HG03457 (cell line): ENCODE measurements at regions not wholly inside any gene's neighbourhood (a gene's known extent, or its start where the extent isn't known, plus 50 kb on each side); places are given as distances from the start of the nearest gene placed in this dataset.

Source experiments
- ATAC-seq: cut with Tn5 transposase; IDR thresholded peaks from one replicate; pipeline ENCODE4 v1.9.1; 2021; ENCODE audit warnings: moderate number of reproducible peaks; ENCODE audit not compliant: unreplicated experiment

DNA sequence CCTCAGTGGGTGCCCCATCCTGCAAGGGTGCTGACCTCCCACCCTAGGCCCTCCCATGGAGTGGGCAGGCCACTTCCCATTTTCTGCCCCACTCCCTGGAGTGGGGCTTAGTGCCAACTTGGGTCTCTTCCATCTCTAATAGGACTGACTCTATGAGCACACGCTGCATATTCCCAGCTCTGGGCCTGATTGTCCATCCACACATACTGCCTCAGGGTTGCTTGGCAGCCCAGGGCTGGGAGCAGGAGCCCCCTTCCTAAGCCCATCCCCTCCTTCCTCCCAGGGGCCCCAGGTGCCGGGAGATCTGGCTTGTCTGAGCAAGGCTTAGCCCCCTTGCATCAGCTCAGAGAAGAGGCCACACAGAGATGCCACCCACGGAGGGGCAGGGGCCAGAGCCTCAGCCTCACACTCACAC, 55.1 kb downstream of the PJA1 start:
- no peak for ATAC-seq

DNA sequence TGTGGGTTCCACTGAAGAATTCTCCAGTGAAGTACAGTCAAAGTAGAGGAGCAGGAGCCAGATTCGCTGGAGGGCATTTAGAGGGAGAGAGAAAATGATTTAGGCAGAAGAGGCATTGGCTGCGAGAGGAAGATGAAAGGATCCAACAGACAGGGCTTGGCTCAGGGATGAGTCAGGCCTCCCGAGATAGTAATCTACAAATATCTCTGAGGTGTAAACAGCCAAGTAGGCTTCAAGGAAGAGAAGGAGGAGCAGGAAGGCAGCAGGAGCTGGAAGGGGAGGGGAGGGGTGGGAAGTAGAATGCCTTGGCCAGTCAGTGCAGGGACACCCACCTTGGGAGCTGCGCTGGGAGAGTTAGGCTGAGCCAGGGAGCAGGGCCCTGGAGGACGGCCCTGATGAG, 55.5 kb downstream of the PJA1 start:
- no peak for ATAC-seq

DNA sequence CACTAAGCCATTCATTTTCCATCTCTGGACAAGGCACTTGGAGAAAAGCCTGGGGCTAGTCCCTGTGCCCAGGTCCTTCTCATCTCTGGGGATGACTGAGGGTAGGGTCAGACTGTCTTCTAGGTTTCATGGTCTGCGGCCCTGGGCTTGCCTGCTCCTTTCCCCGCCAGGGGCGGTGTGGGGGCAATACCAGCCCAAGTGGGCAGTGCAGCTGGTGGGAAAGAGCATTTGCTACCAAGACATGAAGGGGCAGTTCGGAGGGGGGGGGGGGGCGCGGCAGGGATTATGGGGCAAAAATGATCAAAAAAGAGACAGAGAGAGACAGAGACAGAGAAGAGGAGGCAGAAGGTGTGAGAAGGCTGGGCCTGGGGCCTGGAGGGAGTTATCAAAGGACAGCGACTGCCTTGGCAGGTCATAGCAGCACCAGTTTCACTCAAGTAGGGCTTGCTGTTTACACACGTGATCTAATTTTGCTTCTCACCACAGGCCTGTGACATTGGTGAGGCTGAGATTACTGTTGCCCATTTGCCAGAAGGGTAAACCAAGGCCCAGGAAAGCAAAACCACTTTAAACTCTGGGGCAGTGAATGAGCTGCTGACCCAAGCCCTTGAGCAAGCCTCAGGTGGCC, 56.1 kb downstream of the PJA1 start:
- no peak for ATAC-seq

GRCh38 chrX:69107747-69108401, 57.4 kb downstream of the PJA1 start:
- no peak for ATAC-seq

GRCh38 chrX:69107231-69107739, 58.0 kb downstream of the PJA1 start:
- ATAC-seq = no peak

DNA sequence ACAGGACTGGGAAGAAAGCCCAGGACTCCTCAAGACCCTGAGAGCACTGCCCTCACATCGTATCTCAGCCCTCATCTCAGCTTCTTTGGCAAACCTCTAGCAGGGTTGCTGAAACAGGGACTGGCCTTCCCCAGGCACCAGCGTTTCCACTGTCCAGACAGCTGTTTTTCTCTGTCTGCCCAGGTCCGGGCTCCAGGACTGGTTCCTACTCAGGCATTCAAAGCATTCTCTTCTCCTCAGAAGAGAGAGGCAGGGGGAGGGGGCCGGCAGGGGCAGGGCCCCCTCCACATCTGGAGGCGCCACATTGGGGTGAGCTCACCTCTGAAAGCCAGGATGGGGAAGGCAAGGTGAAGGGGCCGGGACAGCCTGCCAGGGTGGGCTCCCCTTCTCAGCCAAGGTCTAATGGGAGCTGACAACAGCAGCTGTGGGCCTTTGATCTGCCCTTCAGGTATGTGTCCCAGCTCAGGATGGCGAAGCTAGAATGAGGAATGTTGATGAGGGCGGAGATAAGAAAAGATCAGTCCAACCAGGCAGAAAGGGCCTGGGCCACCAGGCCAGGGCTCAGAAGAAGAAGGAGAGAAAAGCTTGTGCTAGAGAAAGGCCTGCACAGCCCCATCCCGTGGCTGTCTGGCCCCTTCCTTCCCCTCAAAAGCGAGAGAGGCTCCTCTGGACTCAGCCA, 60.4 kb downstream of the PJA1 start:
- no peak for ATAC-seq

DNA sequence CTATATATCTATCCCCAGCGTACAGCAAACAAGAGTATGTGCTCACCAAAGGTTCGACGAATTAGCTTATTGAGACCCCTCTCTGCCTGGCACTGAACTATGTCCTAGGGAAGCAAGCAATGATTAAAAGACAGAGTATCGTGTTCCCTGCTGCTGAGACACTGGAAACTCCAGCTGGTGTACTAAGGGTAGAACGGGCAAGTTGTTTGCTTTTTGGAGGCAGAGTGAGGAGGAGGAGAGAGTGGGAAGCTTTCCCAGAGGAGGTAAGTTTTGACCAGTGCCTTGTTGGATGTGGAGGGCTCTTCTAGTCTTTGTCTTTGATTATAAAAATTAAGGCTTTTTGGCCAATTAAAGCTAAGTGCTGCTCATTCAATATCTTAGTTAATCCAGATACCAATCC, 61.7 kb downstream of the PJA1 start:
- ATAC-seq = no peak

DNA sequence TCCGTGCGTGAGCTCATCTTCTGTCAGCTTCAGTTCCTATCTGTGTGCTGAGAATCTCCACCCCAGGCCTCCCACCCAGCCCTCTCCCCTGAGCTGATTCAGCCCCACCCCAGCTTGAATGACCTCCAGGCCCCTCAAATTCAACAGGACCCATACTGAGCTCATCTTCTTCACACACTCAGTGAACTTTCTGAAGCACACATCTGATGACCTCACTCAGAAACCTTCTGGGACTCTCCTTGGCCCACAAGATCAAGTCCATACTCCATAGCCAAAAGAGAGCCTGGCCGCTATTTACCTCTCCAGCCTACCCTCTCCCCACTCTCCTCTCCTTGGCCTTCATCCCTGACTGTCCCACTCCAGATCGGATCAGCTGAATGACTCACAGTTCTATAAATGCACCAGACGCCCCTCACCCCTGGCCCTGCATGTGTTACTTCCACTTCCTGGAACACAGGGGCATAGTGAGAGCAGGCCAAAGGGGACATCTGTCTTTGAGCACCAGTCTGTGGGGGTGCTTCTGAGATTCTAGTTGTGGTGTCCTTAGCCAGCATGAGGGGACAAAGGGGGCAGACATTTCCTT, 62.5 kb downstream of the PJA1 start:
- no peak for ATAC-seq

- no peak for ATAC-seq
These were observed 63.5 kb downstream of the PJA1 start for GRCh38 chrX:69101683-69102251.

DNA sequence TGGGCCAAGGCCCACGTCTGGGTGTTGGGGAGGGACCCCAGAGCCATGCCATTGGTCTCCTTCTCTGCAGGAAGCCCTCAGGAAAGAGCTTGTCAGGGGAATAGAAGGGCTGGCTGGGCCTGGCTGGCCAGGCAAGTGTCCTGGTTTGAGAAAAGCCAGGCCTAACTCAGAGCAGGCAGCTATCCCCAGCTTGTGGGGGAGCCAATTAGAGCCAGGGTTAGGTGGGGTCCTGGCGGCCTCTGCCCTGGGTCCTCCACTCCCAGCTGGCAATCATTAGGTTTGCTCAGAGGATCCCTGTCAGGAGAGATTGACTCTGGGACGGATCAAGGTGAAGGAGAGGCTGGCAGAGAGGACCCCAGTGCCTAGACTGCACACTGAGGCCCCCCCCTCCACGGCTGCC, 64.8 kb downstream of the PJA1 start:
- ATAC-seq = no peak

DNA sequence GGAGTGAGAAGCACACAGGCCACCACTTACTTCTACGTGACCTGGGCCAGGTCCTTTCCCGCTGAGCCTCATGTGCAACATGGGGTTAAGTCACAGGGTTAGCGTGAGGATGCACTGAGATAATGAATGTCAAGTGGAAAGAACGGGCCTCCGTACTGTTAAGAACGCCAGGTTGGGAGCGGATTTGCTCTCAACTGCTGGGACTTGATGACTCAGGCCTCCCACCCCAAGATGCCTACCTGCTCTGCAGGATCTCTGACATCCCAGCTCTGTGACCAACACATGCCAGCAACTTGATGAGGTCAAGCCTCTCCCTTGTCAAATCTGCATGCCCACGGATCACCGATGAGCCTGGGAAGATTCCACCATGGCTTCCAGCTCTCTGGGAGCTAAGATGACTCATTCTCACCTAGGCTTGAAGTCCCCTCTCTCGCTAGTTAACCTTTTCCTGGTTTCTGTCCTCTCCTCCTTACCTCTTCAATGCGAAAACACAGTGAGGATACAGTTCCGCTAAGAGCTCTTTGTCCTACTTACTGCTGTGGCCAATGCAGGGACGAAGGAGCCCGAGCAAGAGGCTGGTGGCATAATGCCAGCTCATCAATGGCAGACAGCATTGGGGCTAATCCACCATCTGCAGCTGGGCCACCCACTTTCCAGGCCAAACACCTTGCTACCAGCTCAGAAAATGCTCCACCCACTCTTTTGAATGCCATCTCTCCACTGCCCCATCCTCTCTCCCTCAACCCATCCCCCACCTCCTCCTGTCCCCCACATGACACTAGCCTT, 67.6 kb downstream of the PJA1 start:
- ATAC-seq = no peak

- ATAC-seq = no peak
These were observed 68.3 kb downstream of the PJA1 start for GRCh38 chrX:69096963-69097362.

DNA sequence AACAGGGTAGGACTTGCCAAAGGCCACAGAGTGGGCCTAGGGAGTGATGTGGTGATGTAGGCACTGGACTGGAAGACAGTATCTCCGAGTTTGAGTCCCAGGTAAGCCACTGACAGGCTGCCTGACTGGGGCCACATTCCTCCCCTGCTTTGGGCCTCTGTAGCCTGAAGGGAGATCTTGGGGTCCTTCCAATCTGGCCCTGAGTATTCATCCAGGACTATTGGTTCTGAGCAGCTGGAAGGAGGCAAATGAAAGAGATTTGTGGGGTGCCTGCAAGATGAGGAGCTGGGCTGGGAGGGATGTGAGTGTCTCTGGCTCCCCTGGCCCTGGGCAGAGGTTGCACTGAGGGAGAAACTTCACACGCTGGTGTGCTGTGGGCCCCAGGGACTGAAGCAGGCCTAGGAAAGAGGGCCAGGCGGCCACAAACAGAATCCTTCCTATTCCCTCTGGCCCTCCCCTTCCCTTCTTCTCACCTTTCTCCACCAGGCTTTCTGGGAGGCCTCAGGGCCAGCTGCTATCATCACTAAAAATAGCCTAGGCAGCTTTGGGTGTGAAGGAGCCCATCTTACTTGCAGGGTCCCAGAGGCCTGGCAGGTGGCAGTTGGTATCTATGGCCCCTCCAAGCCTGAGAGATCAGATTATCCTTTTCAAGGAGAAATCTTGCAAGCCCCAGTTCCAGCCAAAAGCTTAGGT, 70.1 kb downstream of the PJA1 start:
- no peak for ATAC-seq

GRCh38 chrX:69093960-69094871, 71.0 kb downstream of the PJA1 start:
- no peak for ATAC-seq

DNA sequence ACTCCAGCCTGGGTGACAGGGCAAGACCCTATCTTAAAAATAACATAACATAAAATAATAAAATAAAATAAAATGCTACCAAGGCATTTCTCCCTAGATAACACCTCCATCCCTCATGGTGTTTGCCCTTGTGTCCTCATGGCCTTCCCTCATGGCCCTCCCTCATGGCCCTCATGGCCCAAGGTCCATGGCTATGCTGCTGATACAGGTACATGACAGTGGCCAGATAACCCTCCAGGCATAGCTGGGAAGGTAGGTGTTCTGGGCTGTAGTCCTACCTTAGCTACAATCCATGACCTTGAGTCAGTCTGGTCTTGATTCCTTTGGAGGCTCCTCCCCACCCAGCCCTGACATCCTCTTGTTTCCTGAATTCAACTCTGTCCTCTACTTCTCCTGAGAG, 75.2 kb downstream of the PJA1 start:
- ATAC-seq = no peak

DNA sequence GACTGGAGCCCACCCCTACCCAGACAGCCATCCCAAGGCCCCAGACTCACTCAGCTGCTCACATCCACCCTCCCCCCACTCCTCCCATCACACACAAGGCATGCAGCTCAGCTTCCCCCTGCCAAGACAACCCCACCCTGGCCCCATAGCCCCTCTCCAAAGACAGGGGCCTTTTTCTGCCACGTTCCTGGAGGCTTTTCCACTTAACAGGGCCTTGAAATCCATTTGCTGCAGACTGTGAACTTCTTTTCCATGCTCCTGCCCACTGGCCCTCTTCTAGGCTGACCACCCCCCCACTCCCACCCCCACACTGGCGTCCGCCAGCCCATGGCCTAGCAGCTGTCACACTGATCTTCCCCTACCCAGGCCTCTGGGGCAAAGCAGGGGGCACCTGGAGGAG, 76.0 kb downstream of the PJA1 start:
- no peak for ATAC-seq

DNA sequence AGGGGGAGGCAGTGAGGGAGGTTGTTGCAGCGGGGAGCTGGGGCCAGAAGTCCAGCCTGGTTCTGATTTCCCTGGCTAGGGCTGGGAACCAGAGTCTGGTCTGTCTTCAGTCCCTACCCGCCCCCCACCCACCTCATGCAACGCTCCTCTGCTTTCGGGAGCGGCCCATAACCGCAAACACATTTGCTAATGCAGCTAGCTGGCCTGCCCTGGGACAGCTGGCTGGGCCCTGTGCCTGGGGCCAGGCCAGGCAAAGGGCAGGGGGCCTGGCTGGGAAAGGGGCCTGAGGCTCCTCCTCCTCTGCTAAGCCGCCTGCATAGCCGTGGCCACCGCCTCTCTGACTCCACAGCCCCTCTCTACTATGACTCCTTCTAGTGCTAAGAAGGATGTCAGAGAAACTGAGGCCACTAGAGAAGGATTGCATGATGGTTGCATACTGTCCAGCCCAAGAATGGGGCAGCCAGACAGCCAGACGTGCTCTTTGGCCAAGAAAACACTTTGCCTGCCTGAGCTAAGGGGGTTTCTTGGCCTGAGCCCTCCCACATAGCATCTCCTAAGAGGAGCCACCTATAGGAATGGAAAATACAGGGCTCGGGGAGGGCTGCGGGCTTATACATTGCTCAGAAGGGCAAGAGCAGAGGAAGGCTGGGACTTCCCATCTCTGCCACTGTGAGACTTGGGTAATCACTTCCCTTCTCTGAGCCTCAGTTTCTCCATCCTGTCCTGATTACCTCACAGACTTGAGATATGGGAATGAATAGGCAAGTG, 76.9 kb downstream of the PJA1 start:
- no peak for ATAC-seq

GRCh38 chrX:69085826-69086225, 79.4 kb downstream of the PJA1 start:
- ATAC-seq = no peak
